ENCODE measurements at regions not wholly inside any gene's neighbourhood (a gene's known extent, or its start where the extent isn't known, plus 50 kb on each side); places are given as distances from the start of the nearest gene placed in this dataset.

- no peak for DNase-seq
These were observed 188.4 kb downstream of the ABCC12 start for GRCh38 chr16:47967374-47967773.

DNA sequence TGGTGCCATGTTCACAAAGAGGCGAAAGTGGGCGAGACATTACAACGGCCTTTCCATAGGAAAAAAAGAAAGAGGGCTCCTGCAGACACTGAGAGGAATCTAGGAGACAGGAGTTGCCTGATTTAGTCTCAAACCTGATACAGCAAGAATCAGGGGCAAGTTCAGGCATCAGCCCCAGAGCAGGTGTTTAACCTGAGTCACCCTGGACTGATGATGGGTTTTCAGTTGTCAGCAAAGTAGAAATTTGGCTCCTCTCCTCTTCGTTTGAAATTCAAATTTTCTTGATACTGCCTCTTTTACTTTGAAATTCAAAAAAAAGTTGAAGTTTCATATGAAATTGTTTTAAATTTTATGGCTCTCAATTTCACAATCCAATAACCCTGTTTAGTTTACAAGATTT is 189.5 kb downstream of the ABCC12 start:
- no peak for DNase-seq

DNA sequence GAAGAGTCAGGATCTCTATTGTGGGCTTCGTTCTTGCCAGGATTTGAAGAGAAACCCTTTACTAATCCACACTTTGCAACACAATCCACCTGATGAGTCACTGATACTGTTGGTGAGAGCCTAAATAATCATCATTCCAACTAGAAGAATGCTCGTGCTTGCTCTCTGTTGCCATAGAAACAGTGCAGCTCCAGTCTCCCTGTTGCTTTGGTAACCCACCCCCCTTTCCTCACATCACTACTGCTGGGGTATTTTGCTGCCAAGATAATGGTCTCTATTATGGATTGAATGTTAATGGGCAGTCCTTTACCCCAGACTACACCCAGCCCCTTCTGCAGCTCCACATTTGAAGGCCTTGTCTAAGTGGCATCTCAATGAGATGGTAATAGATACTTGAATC is 190.4 kb downstream of the ABCC12 start:
- no peak for DNase-seq

- no peak for DNase-seq
These were observed 197.1 kb downstream of the ABCC12 start for GRCh38 chr16:47958726-47959125.

- DNase-seq: no peak
These were observed 198.9 kb downstream of the ABCC12 start for GRCh38 chr16:47956916-47957315.

DNA sequence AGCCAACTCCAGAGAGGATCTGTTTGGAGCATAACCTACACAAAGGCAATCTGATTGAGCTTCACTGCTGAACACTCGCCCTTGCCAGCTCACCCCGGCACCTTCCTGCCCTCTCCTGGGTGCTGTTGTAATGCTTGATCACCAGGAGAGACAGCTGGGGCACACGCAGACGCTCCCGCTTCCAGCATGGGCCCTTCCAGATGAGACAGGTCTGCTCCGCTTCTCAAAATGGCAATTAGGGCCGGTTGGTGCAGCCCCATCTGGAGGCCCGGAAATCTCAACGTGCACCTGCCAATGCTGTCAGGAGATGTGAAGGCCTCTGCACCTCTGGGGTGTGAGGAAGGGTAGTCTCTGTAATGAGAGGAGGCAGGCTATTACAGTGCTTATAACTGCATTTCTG is 206.1 kb downstream of the ABCC12 start:
- DNase-seq: no peak

DNA sequence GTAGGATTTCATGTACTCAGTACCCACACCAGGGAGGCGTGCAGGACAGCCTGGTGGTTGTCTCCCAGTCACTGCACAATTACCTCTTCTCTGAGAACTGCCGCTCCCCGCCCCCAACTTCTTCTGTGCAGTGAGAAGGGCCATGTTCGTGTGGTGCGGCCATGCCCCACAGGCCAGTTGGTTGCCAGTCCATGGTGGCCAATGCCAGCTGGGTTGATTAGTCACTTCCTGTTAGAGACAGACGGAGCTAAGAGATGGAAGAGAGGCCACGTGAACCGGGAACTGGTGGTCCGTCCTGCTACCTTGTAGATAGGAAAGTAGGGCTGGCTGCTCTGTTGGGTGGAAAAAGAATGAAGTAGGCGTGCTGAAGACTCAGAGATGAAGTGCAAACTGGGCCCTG is 206.5 kb downstream of the ABCC12 start:
- DNase-seq: no peak

DNA sequence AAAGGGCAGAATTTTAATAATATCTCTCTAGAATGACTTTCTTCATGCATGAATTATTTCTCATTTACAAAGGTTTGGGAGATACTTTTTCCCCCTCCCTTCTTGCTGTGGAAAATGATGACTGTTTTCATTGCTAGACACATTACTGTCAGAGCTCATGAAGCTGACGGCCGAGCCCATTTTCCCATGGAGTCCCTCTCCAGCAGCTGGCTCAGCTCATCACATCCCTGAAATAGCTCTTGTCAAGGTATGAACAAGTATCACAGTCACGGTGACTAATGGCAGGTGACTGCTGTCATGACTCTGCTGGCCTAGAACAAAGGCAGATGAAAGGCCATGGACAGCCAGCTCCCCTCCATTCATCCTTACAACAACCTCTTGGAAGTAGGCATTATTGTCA is 208.1 kb downstream of the ABCC12 start:
- DNase-seq: no peak

GRCh38 chr16:47946092-47946491 is 209.7 kb downstream of the ABCC12 start:
- DNase-seq: no peak

DNA sequence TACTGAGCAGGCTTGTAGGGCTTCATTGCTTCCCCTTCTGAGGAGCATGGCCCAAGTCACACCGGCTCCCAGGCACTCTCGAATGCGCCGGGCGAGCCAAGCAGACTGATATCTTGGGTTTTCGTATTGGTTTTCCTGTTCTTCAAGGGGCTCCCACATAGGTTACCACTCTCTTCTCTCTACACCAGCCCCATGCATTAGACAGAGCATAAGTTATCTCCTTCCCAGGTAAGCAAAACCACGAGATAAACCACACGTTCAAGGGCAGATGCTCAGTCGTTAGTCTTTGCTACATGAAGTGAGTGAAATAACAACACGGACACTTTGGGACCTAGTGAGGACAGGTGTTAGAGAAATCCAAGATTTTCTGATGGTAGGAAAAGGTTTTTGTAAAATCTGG is 211.2 kb downstream of the ABCC12 start:
- no peak for DNase-seq

DNA sequence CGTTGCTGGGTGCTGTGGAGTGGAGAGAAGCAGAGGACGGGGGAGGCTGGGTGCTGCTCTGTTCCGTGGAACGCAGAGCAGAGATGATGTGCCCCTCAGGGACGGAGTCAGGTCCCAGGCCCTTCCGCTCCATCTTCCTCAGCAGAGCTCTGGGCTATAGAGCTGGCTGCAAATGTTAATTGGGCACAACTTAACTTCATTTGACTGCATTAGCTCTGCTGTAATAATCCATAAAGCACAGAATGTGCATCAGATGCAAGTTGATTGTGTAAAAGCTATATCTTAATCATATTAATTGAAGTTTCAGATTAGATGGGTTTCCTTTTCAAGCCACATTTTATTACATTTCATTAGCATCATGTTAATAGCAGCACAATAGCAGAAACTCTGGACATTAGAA is 212.6 kb downstream of the ABCC12 start:
- no peak for DNase-seq

DNA sequence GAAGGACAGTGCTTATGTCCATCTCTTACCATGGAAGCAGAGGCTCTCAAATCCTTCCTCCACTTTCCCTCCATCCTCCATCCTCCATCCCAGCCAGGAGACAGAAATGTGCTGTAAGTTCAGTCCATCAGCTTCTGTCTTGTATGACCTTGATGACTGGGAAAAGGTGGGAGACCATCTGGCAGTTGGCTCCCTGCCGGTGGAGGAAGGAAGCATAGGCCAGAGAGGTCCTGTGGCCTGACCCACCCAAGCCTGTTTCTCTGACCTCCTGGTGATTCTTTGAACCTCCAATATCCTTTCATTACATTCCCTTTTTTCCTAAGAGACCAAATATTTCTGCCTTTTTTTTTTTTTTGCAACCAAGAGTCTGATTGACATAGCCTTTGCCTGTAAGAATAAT is 215.3 kb downstream of the ABCC12 start:
- DNase-seq: no peak

- no peak for DNase-seq
These were observed 216.1 kb downstream of the ABCC12 start for GRCh38 chr16:47939680-47940079.

DNA sequence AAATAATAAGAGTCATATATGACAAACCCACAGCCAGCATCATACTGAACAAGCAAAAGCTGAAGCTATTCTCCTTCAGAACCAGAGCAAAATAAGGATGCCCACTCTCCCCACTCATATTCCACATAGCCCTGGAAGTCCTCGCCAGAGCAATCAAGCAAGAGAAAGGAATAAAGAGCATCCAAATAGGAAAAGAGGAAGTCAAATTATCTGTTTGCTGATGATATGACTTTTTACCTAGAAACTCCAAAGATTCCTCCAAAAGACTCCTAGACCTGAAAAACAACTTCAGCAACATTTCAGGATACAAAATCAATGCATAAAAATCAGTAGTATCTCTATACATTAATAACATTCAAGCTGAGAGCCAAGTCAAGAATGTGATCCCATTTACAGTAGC is 217.5 kb downstream of the ABCC12 start:
- no peak for DNase-seq

GRCh38 chr16:47928008-47928407 is 227.8 kb downstream of the ABCC12 start:
- DNase-seq: peak in 1 of 2 donors; percentile 1

DNA sequence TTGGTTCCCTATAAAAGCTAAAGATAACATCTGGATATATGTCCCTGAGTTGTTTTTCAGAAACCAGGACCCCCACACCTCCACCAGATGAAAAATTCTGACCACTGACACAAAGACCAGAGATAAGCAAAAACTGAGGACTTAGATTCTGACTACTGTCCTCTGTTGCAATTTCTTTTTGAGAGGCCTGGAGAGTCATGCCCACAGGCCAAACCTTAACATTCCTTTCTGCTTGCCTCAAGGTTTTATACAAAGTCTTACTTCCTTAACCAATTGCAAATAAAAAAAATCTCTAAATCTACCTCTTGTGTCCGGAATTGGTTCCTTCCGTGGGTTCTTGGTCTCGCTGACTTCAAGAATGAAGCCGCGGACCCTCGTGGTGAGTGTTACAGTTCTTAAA is 228.5 kb downstream of the ABCC12 start:
- DNase-seq: no peak

- no peak for DNase-seq
These were observed 229.9 kb downstream of the ABCC12 start for GRCh38 chr16:47925811-47926460.

GRCh38 chr16:47924950-47925349 is 230.8 kb downstream of the ABCC12 start:
- no peak for DNase-seq

- DNase-seq: no peak
These were observed 234.3 kb downstream of the ABCC12 start for GRCh38 chr16:47921535-47921934.

- no peak for DNase-seq
These were observed 235.1 kb downstream of the ABCC12 start for GRCh38 chr16:47920709-47921108.

DNA sequence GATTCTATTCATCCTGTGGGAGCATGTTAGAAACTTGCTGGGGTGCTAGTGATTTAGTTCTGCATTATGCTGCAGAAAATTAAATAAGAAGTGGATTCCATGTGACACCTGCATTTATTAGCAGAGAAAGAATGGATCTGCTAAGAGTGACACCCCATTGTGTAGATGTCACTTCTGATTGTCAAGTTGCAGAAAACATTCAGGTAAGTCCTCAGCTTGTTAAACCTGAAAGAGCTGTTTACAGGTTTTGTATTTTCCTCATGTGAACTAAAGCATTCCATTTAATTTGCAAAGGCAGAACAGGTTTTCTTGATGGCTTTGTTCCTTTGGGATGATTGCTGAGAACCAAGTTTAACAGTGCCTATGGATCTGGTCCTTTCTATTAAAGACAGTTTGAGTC is 238.7 kb downstream of the ABCC12 start:
- DNase-seq: no peak

GRCh38 chr16:47916266-47916665 is 239.5 kb downstream of the ABCC12 start:
- DNase-seq: no peak

DNA sequence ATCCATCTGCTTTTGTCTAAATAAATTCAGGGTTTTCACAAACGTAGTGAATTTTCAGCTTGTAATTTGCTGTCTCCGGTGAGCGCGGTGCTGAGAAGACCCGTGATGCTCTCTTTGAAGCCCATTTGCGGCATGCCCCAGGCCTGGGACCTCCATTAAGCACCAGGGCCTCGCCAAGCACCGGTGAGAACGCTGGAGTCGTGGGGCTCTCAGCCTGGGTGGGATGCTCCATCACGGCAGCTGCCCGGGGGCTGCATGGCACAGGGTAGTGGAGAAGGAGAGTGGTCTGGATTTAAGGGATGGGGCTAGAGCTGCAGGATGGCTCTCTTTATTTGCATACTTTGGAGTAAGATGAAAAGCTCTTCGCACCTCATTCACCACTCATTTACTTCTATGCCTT is 248.7 kb downstream of the ABCC12 start:
- DNase-seq: no peak

- no peak for DNase-seq
These were observed 250.0 kb downstream of the ABCC12 start for GRCh38 chr16:47905771-47906170.

- DNase-seq: no peak
These were observed 251.1 kb downstream of the ABCC12 start for GRCh38 chr16:47904691-47905090.

GRCh38 chr16:47903470-47903869 is 252.3 kb downstream of the ABCC12 start:
- DNase-seq: no peak

Measured in CD4-positive, alpha-beta T cell treated with Interferon alpha-2 for 1 hour (primary cell).